NOMO-1 treated with DMSO at 0.1 percent for 48 hours (cell line): ENCODE measurements at regions not wholly inside any gene's neighbourhood (a gene's known extent, or its start where the extent isn't known, plus 50 kb on each side); places are given as distances from the start of the nearest gene placed in this dataset.

Experiments used
- DNase-seq: peaks from one replicate; lab custom pipeline; 2025; ENCODE audit not compliant: unreplicated experiment; lab: John Stamatoyannopoulos, UW

DNA sequence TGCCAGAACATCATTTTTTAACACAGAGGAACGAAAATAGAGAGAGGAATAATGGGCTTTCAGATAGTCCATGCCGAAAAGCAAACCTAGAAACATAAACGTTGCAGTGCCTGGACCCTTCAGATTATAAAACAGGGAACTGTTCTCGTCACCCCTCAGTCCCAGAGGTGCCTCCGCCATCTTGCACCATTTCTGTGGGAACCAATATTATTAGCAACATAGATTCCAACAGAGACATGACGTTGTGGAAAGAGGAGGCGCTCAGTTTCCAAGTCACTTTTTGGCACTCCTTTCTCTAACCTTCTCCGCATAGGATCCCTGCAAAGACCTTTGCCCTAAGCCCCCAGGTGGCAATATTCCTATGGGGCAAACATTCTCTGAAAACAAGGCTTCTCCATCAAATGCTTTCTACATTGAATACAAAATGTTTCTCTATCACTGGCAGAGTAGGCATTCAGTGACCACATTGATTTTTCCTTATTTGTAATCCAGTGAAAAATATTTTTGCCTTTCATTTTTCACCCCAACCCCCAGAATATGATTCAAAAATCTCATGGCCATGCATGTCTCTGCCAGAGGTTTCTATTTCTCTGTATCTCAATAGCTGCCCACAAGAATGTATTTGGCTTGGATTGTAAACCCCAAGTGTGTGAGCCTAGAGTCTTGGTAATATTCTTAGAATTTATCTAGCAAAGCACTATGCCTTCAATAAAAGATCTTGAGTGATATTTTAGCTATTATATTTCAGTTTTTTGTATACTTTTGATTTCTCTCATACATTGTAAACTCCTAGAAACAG lies 500.8 kb upstream of the WWC1 start:
- DNase-seq = no peak

DNA sequence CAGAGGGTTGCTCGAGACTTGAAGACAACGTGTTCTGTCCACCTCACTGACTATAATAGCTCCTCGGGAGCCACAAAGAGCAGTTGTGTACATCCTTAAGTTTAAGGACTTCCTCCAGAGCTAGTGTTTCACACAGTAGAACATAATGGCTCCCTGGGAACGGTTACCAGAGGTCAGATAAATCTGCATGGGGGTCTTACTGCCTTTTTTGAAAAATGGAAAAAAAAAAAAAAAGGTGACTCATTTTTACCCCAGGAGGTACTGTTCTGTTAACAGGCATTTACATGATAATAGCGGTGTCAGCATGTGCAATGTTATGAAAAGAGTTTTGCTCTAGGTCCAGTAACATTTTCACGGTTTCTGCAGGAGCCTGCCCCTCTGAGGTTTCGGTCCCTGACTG lies 498.9 kb upstream of the WWC1 start:
- DNase-seq = no peak

DNA sequence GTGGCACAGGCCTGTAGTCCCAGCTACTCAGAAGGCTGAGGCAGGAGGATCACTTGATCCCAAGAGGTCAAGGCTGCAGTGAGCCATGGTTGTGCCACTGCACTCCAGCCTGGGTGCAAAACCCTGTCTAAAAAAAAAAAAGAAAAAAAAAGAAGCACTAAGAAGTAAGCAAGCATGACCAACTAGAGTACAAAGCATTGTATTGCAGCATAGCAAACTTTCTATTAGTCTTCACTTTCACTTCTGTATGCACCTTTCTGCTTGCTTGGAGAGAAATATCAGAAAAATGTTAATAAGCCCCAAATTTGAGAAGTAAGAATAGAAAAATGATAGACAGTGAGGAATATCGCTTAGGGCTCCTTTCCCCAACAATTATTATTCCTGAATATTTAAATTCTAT lies 497.7 kb upstream of the WWC1 start:
- DNase-seq = peak; percentile 19

DNA sequence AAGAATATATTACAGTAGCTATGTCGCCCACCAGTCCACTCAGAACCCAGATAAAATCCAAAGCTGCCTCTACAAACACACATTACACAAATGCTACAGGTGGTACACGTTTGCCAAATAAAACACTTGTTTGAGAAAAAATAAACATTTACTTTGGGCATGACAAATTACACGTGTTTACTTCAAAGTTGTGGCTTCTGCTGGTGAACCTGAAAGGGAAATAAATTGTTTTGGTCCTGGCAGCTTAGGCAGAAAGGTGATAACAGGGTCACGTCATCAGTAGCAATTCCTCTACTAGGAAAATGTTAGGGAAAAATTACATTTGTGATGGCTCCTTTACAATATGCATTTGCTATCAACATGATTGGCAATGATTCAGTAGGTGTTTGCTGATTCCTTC lies 497.3 kb upstream of the WWC1 start:
- no peak for DNase-seq

DNA sequence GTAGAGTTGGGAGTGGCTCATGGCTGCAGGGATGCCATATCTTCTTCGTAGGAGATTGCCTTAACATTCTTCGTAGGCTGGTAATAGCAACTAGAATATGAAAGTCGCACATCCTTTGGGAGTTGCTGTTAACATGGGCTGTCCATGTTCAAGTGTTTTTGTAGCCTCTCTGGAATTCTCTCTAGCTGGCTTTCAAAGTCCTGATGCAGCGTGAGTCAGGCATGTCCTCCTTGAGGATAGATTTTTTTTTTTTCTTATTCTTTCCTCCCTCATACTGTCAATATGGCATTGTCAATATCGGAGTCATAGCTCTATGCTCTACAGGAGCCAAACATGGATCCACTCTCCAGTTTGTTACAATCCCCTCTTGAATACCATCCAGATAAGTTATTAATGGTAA lies 494.8 kb upstream of the WWC1 start:
- DNase-seq = no peak

DNA sequence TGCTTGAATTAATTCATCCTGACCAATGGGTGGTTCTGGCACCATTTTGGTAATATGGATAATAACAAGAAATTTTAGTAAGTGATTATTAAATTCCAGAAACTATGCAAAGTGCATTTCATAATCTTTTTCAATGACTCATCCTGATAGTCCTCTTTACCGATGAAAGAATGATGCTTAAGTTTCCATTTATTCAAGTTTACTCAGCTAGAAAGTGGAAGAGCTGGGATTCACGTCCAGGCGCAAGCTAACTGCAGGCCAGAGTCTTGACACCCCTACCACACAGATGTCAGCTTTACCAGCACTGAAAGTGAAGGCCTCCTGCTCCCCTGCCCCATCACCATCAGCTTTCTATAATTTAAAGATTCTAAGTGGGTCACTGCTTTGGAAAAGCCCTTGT lies 493.5 kb upstream of the WWC1 start:
- no peak for DNase-seq

DNA sequence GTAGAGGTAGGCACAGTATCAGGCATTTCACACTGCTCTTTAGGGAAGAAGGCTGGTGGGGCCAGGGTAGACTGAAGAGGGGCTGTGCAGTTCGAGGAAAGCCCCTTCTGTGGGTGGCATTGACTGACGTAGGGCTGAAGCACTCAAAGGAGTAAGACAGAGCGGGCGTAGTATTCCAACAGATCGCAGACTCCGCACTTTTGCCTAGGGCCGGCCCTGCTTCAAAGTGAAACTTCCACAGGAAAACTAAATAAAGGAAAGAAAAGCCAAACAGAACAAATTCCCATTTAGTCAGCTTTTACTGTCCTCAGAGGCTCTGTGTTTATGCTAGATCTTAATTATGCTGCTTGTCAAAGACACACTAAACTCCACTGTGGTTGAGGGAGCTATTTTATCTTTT lies 493.0 kb upstream of the WWC1 start:
- no peak for DNase-seq

DNA sequence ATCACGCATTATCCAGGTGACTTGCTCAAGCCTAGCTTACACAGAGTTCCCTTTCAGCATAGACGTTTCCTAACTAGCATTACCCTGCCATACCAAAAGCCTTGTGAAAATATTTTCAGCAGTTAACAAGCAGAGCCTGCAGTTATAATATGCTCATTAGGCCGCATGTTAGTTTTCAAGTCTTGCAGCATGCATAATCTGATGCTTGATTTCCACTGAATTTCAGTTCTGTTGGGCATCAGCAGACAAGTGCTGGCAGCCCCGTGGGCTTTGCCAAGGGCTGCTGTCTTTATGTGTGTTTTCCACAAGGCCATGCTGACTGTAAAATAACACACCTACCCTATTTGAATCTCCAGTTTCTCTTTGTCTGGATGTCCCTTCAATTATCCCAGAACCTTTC lies 491.0 kb upstream of the WWC1 start:
- DNase-seq = no peak

DNA sequence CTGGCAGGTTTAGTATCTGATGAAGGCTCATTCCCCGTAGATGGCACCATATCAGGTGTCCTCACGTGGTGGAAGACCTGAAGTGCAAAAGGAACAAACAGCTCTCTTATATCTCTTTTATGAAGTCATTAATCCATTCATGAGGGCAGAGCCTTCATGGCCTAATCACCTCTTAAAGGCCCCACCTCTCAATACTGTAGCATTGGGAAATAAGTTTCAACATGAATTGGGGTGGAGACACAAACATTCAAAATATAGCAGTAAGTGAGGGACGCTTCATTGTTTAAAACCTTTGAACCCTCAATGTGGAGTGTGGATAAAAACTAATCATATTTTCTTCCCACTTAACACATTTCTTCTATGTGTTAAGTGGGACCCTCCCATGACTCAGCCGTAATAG lies 489.4 kb upstream of the WWC1 start:
- no peak for DNase-seq

DNA sequence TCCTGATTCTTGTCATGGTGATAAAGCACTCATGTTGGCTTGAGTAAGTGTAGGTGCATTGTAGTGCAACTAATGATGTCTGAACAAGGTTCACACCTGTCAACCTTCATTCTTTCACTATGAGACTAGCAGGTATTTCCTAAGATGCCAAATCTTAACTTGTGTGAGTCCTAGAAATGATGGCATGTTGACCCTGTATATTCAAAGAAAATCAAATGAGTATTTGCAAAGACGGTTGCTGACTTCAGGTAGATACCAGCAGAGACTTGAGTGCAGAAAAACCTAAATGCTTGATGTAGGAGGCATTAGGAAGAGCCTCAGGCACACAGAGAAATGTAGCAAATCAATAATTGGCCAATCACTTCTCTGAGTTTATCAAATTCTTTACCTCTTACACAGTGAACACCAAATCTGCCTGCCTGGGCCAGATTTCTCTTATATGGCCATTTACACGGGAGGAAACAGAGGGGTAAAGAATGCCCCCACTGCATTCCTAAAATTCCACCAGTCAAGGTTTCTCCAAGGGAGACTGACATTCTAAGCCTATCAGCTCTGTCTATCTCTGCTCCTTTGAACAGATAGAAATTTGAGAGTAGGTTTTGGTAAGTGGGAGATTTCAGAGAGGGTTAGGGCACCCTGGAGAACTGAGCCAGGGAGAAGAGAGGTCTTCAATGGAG lies 488.6 kb upstream of the WWC1 start:
- DNase-seq = no peak

DNA sequence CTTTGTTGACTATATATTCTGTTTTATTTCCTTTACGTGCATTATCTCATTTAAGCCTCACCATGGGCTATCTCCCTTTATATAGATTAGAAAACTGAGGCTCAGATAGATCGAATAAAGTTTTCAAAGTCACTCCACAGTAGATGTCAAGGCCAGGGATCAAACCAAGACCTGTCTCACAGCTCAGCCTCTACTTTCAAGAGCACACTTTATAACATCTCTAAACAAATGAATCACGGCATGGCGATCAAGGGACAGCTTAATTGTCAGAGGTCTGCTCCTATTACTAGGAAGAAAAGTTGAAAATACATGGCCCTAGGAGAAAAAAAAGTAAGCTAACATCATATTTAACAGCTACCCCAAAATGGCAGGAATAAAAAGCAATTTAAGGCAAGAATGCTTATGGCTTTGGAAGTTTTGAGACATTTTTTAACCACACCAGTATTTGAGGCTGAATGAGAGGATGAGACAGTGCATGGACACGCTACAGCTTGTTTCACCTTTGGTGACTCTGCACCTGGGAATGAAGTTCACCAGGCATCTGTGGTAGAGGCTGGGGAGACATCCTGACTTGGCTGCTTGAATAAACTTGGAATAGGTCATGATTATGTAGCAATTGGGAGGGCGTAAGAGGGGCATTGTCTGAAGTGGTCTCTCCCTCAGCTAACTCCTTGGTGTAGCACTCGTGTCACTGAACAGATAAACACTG lies 486.8 kb upstream of the WWC1 start:
- no peak for DNase-seq

DNA sequence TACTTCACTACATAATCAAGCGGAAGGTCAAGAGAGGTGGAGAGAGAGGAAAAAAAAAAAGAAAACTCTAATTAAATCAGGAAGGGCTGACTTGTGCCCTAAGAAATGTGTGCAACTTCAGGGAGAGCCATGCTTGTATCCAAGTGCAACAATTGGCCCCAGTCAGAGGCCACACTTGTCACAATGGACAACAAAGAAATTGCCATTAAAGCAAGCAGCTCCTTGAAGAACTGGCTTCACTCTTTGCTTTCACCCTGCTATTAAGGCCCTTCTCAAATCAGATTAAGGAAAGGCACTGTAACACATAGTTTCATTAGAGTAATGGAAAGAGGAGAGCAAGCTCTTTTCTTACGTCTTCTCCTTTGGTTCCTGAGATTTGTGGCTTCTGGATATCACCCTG lies 480.9 kb upstream of the WWC1 start:
- no peak for DNase-seq

DNA sequence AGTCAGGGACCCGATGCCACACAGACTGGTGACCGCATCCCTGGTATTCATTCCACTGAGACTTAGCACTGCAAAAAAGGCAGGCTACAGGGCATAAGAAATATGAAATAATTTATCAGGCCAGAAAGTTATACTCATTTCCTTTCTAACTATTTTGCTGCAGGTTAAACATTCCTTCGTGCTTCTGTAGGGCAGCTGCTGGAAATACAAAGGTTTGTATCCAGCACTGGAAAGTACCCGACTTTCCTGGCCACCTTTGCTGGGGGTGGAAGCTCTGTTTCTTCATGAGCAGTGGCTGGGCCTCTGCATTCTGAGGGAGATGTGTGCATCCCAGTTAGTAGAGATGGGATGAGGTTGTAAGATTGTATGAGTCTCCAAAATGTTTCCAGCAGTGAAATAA lies 478.6 kb upstream of the WWC1 start:
- DNase-seq = no peak

DNA sequence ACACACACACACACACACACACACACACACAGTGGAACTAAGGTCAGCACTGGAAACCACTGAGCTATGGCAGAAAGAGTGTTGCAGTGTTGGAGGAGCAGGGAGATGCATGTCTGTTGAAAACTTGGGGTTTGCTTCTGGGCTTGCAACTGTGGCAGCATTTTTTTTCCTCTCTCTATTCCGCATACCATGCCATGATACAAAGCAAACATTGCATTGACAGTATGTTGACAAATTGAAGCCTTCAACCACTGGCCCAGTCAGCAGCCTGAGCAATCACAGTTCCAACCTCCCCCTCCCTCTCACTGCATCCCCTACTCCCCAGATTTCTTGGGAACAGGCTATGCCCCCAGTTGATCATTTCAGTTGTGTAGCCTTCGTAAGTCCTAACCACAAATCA lies 478.1 kb upstream of the WWC1 start:
- DNase-seq = no peak

DNA sequence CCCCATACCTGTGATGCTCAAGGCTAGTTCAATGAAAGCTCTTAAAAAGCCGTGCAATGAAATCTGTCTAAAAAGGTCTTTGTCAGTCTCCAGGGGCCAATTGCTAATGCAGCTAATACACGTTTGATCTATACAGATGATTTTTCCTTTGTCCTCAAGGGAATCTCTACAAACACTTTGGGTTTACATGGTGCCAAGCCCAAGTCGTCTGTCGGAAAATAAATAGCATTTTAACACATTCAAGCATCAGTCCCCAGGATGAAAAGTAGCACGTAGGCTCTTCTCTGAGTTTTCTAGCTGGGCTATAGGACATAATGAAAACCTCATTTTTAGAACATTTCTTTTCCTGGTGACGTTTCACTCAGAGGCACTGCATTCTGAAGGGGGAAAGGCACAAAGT lies 477.4 kb upstream of the WWC1 start:
- no peak for DNase-seq

DNA sequence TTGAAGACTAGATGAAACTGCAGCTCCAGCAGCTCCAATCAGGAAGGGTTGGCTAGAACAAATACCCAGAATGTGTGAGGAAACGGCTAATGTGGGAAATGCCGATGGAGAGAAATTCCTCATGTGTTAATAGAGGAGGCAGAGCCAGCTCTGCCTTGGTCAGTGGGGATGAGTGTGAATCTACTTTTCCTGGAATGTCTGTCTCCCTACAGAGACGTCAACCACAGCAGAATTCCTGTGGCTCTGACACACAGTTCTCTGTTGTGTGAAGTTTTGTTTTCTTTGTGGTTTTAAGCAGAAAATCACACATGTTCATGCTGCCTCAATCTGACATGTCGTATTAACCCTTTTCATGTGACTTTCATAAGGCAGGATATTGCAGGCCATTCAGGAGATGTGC lies 476.6 kb upstream of the WWC1 start:
- no peak for DNase-seq

DNA sequence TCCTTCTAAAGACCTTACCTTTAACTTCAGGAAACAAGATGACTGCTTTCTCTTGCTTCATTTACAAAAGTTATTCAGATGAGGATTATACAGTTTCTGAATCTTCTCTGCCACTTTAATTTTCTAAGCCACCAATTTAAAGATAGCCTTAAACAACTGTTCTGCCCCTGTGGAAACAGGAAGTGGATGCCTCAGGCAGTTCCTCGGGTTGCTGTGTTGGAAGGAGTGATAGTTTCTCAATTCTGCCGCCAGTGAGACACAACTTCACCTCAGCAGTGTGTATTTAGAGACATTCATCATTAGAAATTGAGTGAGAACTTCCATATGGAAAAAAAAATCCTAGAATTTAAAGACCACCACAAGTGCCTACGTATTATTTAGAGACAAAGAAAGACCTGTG lies 475.1 kb upstream of the WWC1 start:
- peak; percentile 76 for DNase-seq

DNA sequence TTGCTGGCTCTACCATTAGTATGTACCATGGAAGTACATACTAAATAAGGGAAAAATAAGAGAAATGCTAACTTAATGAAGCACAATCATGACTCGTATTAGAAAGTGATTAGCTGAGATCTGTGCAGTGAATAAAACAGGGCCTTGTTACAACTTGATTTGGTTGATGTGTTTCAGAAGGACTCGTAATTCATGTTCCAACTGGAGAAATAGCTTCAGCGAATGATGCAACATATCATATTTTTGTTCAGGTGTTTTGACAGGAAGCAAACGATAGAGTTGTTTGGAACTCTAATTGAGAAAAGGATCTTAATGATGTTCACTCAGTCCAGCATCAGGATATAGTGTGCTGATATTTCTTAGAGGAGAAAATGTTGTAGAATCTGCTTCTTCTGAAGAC lies 474.6 kb upstream of the WWC1 start:
- DNase-seq = no peak

DNA sequence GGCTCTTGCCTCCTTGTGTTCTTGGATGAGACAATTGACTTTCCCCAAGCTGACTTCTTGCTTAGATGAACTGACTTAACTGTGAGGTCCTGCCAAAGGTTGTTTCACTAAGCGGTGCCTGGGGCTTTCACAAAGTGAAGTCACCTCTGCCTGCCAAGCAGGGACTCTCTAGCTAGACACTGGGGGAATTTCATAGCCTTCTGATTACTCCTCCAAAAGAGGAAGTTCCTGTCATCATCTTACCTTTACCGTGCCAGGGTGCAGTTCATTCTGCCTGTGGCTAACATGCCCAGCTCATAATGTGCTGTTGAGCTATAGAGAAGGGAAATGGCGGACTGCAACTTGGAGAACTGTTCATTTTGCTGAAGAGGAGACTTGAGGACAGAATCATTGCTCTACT lies 472.0 kb upstream of the WWC1 start:
- no peak for DNase-seq

DNA sequence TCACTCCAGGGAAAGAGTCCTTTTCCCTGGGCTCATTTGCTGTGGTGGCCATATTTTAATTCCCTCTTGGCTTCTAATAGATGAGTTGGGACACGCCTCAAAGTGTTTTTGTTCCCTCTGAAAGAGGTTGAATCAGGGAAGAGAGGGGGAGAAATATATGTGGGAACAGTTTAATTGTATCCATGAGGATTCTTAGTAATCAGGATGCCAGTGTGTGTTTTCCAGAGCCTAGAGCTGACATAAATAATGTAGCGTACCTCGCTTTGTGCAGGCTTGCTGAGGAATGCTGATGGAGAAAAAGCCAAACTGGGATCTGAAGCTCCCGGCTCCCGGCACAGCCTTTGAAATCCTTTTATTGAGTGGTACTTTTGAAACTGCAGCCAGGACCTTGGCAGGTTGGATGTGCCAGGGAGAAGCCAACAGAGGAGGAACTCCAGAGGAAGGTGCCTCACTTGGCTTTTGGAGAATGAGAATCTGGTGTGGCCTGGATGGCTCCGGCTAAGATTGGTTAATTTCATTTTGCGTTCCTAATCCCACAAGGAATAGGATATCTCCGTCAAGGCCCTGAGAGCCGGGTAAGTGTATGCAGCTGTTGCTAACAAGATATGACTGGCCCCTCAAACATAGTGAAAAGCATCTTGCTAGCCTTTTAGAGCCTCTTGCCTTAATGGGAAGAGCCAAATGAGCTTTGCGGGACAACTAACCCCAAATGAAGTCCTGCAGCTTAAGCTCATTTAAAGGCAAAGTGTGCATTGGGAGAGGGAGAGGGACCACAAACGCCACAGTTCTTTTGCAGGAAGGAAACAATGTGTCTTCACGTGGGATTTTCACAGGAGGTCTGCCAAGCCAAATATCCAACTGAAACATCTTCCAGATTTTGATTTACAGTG lies 471.1 kb upstream of the WWC1 start:
- no peak for DNase-seq

DNA sequence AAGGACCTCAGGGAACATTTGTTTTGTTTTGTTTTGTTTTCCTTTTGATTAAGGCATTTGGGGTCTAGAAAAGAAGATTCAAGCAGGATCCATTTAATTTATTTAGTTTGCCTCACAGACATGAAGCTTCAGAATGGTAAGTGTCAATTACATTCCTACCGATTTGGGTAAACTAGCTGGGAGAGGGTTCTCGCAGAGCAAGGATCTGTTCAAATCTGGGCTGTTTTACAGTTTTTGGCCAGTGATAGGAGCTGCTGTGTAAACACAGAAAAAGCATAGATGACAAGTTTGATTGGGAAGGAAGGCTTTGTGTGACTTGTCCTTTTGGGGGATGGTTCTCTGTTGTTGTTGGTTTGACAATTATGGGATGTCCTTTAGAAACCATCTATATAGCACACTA lies 470.3 kb upstream of the WWC1 start:
- DNase-seq = no peak
